Fibroblast of pulmonary artery (primary cell): ENCODE measurements at regions not wholly inside any gene's neighbourhood (a gene's known extent, or its start where the extent isn't known, plus 50 kb on each side); places are given as distances from the start of the nearest gene placed in this dataset.

ENCODE experiments used
- DNase-seq: peaks from one replicate; pipeline ENCODE4 v3.0.0-alpha.2; 2010; ENCODE audit warnings: low read depth
- H3K4me3 ChIP-seq: replicated peaks from 2 replicates; pipeline ENCODE4 v1.5.1; 2011; ENCODE audit warnings: low read depth, mild to moderate bottlenecking, control low read depth, low read length, moderate library complexity
- CTCF ChIP-seq: IDR thresholded peaks from 2 replicates; pipeline ENCODE4 v1.5.1; 2011; ENCODE audit warnings: mild to moderate bottlenecking, control low read depth, low read length, inconsistent platforms; ENCODE audit errors: missing control alignments

GRCh38 chrX:10381193-10381592 lies 224.4 kb downstream of the CLCN4 start:
- DNase-seq, result no peak
- TF ChIP-seq CTCF, result no peak
- no peak overlapping the region for H3K4me3 ChIP-seq

GRCh38 chrX:10387011-10387410 lies 230.2 kb downstream of the CLCN4 start:
- DNase-seq, result peak; percentile 44
- TF ChIP-seq CTCF, result no peak

GRCh38 chrX:10390187-10390586 lies 230.2 kb downstream of the MID1 start:
- no peak for TF ChIP-seq CTCF
- H3K4me3 ChIP-seq, result no peak overlapping the region
- DNase-seq, result no peak

More at GRCh38 chrX:10387011-10387410, 230.2 kb downstream of the CLCN4 start:
- no peak overlapping the region for H3K4me3 ChIP-seq

GRCh38 chrX:10393241-10393640 lies 227.1 kb downstream of the MID1 start:
- no peak for DNase-seq
- no peak for TF ChIP-seq CTCF
- no peak overlapping the region for H3K4me3 ChIP-seq

GRCh38 chrX:10393899-10394298 lies 226.5 kb downstream of the MID1 start:
- H3K4me3 ChIP-seq, result no peak overlapping the region
- peak; percentile 23 for DNase-seq
- TF ChIP-seq CTCF, result no peak

GRCh38 chrX:10395179-10395578 lies 225.2 kb downstream of the MID1 start:
- TF ChIP-seq CTCF, result no peak
- DNase-seq, result no peak

More at GRCh38 chrX:10395179-10395578, 225.2 kb downstream of the MID1 start:
- H3K4me3 ChIP-seq, result no peak overlapping the region
